GM12878 (cell line): ENCODE measurements at regions not wholly inside any gene's neighbourhood (a gene's known extent, or its start where the extent isn't known, plus 50 kb on each side); places are given as distances from the start of the nearest gene placed in this dataset.
A peak's percentile ranks its signal among the peaks of the same experiment; 100 is the strongest.

Source experiments
- ATAC-seq: fragments of 200-7000 bp; cut with Tn5 transposase; 3 replicates; pipeline ENCODE4 v1.9.1; 2020; ENCODE audit warnings: mild to moderate bottlenecking, moderate library complexity
- BruUV-seq: library from RNA; stranded (reverse); fragments of 400-500 nt; replicated peaks from 2 replicates; lab custom pipeline; 2021; lab: Mats Ljungman, UMichigan
- CTCF ChIA-PET: fragments of 300-600 bp; sonication (Branson Sonifier 250); formaldehyde crosslinking; extraction: SDS; loops from one replicate; lab custom pipeline; 2021; ENCODE audit warnings: inconsistent platforms; lab: Yijun Ruan, JAX
- POLR2A ChIA-PET: fragments of 350-600 bp; formaldehyde crosslinking; extraction: SDS; loops from one replicate; lab custom pipeline; 2021; ENCODE audit warnings: inconsistent platforms; lab: Charles Lee
- RAD21 ChIA-PET: fragments of 300-600 bp; sonication (Branson Sonifier 250); formaldehyde crosslinking; loops from one replicate; lab custom pipeline; 2023; ENCODE audit warnings: antibody characterized with exemption; ENCODE audit not compliant: unreplicated experiment; lab: Charles Lee
- SMC1A ChIA-PET: fragments of 300-600 bp; sonication (Branson Sonifier 250); formaldehyde crosslinking; loops from one replicate; lab custom pipeline; 2023; ENCODE audit not compliant: unreplicated experiment, uncharacterized antibody; lab: Charles Lee
- DNase-seq: peaks from one replicate; pipeline ENCODE4 v3.0.0-alpha.2; 2011; ENCODE audit warnings: low read depth, low spot score
- FAIRE-seq: peaks from 3 replicates; lab custom pipeline; 2011; peaks lifted over from hg19 to GRCh38; lab: Jason Lieb, UNC
- H2AFZ ChIP-seq: 2 replicates; pipeline ENCODE4 v1.6.0; 2011; ENCODE audit warnings: low read depth, low read length, control low read depth; ENCODE audit not compliant: control insufficient read depth
- H3K27ac ChIP-seq: 2 replicates; pipeline ENCODE4 v1.5.1; 2011; ENCODE audit warnings: control low read depth; ENCODE audit not compliant: control insufficient read depth, insufficient read depth
- H3K27me3 ChIP-seq, 2 experiments: replicated peaks in 1 of 2; 2 replicates each; pipeline versions ENCODE4 v1.6.0 to v1.6.1; 2011; ENCODE audit warnings: low read length in 1 of 2; ENCODE audit not compliant: control insufficient read depth in 2 of 2, insufficient read depth in 2 of 2
- H3K36me3 ChIP-seq, 2 experiments: 2 replicates each; pipeline ENCODE4 v1.5.1; 2011; ENCODE audit warnings: low read length in 1 of 2; ENCODE audit not compliant: control insufficient read depth in 2 of 2, insufficient read depth in 2 of 2
- H3K4me1 ChIP-seq: 2 replicates; pipeline ENCODE4 v1.6.1; 2011; ENCODE audit warnings: mild to moderate bottlenecking, low read length, moderate library complexity, mixed read lengths; ENCODE audit not compliant: control insufficient read depth, insufficient read depth
- H3K4me2 ChIP-seq: 2 replicates; pipeline ENCODE4 v1.6.0; 2011; ENCODE audit warnings: control low read depth; ENCODE audit not compliant: control insufficient read depth, insufficient read depth
- H3K4me3 ChIP-seq: fragments of 200-600 bp; sonication (generic); 2 replicates; pipeline ENCODE4 v1.5.1; 2016
- H3K79me2 ChIP-seq: 2 replicates; pipeline ENCODE4 v1.6.0; 2011; ENCODE audit warnings: low read length; ENCODE audit not compliant: control insufficient read depth, insufficient read depth
- H3K9ac ChIP-seq: 2 replicates; pipeline ENCODE4 v1.8.0; 2011; ENCODE audit warnings: low read length, control low read depth, mixed read lengths; ENCODE audit not compliant: control insufficient read depth, insufficient read depth
- H3K9me3 ChIP-seq: replicated peaks from 3 replicates; pipeline ENCODE4 v1.5.1; 2011; ENCODE audit warnings: mild to moderate bottlenecking, low read length; ENCODE audit not compliant: control insufficient read depth, insufficient read depth
- H4K20me1 ChIP-seq: 2 replicates; pipeline ENCODE4 v1.6.0; 2011; ENCODE audit not compliant: control insufficient read depth, insufficient read depth
- BCL11A ChIP-seq: IDR thresholded peaks from 2 replicates; pipeline ENCODE4 v1.6.1; 2011; ENCODE audit warnings: low read depth, low read length
- BMI1 ChIP-seq: fragments of 450-650 bp; IDR thresholded peaks from 2 replicates; pipeline ENCODE4 v1.6.1; 2016; ENCODE audit warnings: mild to moderate bottlenecking, moderate library complexity, borderline replicate concordance
- EZH2 ChIP-seq: IDR thresholded peaks from 2 replicates; pipeline ENCODE4 v1.6.1; 2012; ENCODE audit warnings: low read depth, mild to moderate bottlenecking, control low read depth, inconsistent platforms, low read length, borderline replicate concordance; ENCODE audit not compliant: control insufficient read depth
- LARP7 ChIP-seq: fragments of 450-650 bp; IDR thresholded peaks from 2 replicates; pipeline ENCODE4 v1.6.1; 2017; ENCODE audit warnings: mild to moderate bottlenecking
- PAX5 ChIP-seq: IDR thresholded peaks from 2 replicates; pipeline ENCODE4 v1.6.1; 2011; ENCODE audit warnings: low read depth, low read length, borderline replicate concordance
- YY1 ChIP-seq: IDR thresholded peaks from 2 replicates; pipeline ENCODE4 v1.6.1; 2011; ENCODE audit warnings: low read depth, mild to moderate bottlenecking, low read length
- WGBS: methylation state at CpG from one replicate; pipeline ENCODE4 v1.1.6; 2016; ENCODE audit warnings: low lambda C conversion rate; ENCODE audit not compliant: insufficient replicate concordance, insufficient coverage; ENCODE audit errors: missing lambda C conversion rate; 5-methylcytosine and 5-hydroxymethylcytosine counted together
- in situ Hi-C: fragments of 300-500 bp; cut with MboI; formaldehyde crosslinking; loops from 9 replicates; pipeline ENCODE4 v1.14.3; 2018; ENCODE audit warnings: mixed read lengths
- intact Hi-C: fragments of 100-400 bp; cut with micrococcal nuclease; formaldehyde crosslinking; loops from one replicate; pipeline ENCODE4 v1.14.2; 2022; ENCODE audit not compliant: unreplicated experiment
- TF ChIP-seq, protein P1 (sequence below): fragments of 450-650 bp; IDR thresholded peaks from 2 replicates; pipeline ENCODE4 v1.6.1; 2017; ENCODE audit warnings: mild to moderate bottlenecking, moderate library complexity
- TF ChIP-seq, protein P2 (sequence below): IDR thresholded peaks from 2 replicates; pipeline ENCODE4 v1.6.1; 2011; ENCODE audit warnings: mild to moderate bottlenecking, low read depth, low read length, moderate library complexity; ENCODE audit not compliant: insufficient replicate concordance
- TF ChIP-seq, protein P3 (sequence below): fragments of 450-650 bp; IDR thresholded peaks from 2 replicates; pipeline ENCODE4 v1.6.1; 2016; ENCODE audit warnings: mild to moderate bottlenecking
- TF ChIP-seq, protein P4 (sequence below): fragments of 450-650 bp; IDR thresholded peaks from 2 replicates; pipeline ENCODE4 v1.6.1; 2016; ENCODE audit warnings: mild to moderate bottlenecking, moderate library complexity, borderline replicate concordance

DNA sequence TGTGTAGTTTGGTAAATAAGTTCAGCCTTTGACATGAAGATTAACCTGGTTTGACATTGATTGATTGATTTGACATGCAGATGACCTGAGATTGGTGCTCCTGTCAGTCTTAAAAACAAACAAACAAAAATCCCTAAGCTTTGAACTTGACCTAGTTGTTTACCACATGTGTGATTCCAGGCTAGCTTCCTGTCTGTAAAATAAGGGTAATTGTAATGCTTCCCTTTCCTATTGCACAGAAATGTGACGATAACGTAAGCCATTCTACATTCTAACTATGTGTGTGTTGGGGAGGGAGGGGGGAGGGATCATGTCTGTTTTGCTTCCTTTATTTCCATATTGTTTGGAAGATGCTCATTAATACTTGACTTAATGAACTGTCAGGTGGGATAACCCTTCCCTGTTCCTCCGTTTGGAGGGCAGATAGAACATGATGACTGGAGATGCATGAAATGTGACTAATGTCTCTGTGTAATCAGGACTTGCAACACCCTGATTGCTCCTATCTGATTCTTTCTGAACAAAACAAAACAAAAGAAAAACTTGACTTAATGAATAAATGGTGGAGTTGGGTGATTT, 106.1 kb upstream of the CLMP start:
- ATAC-seq = no peak
- POLR2A ChIA-PET = no interaction called here
- Histone ChIP-seq H3K9ac (no peak overlapping the region), H3K36me3 (no peaks in the 10 kb centered on the region), H3K9me3 (no peaks in the 10 kb centered on the region; the same call in 2 of the 3 replicates), H4K20me1 (no peaks in the 10 kb centered on the region), H3K79me2 (no peaks in the 10 kb centered on the region), H3K27me3 (no peaks in the 10 kb centered on the region), H3K27ac (no peak overlapping the region), H3K4me2 (peak overlapping the region; percentile 81), H3K4me3 (peak overlapping the region; percentile 62; the same call in 1 of the 2 replicates), H2AFZ (peak overlapping the region; percentile 88), H3K4me1 (peaks cover 29% of the 10 kb centered on the region)
- no peak for FAIRE-seq
- BruUV-seq = no TSS peak
- 72% methylated on average over 3 of the region's 3 CpGs for WGBS
- DNase-seq = peak; percentile 47
- RAD21 ChIA-PET = interaction anchor here (0.6 to 5.4 kb wide), 9 partner anchors 35 to 492 kb away, joined by 3 to 62 read pairs (median 4); no protein-coding TSS in a partner anchor
- intact Hi-C loops (loop anchor here (1.0 to 5.0 kb wide), 3 partner anchors 106 to 256 kb away; no protein-coding TSS in a partner anchor), in situ Hi-C loops (loop anchor here (5.0 kb wide), 2 partner anchors 106 to 176 kb away; no protein-coding TSS in a partner anchor)
- CTCF ChIA-PET = interaction anchor here (0.6 to 9.4 kb wide), 22 partner anchors 8 to 486 kb away, joined by 3 to 146 read pairs (median 6); no protein-coding TSS in a partner anchor
- SMC1A ChIA-PET = interaction anchor here (0.6 to 6.2 kb wide), 17 partner anchors 11 to 1495 kb away, joined by 3 to 61 read pairs (median 4); no protein-coding TSS in a partner anchor
- no peak for TF ChIP-seq YY1
- TF ChIP-seq, protein P1, sequence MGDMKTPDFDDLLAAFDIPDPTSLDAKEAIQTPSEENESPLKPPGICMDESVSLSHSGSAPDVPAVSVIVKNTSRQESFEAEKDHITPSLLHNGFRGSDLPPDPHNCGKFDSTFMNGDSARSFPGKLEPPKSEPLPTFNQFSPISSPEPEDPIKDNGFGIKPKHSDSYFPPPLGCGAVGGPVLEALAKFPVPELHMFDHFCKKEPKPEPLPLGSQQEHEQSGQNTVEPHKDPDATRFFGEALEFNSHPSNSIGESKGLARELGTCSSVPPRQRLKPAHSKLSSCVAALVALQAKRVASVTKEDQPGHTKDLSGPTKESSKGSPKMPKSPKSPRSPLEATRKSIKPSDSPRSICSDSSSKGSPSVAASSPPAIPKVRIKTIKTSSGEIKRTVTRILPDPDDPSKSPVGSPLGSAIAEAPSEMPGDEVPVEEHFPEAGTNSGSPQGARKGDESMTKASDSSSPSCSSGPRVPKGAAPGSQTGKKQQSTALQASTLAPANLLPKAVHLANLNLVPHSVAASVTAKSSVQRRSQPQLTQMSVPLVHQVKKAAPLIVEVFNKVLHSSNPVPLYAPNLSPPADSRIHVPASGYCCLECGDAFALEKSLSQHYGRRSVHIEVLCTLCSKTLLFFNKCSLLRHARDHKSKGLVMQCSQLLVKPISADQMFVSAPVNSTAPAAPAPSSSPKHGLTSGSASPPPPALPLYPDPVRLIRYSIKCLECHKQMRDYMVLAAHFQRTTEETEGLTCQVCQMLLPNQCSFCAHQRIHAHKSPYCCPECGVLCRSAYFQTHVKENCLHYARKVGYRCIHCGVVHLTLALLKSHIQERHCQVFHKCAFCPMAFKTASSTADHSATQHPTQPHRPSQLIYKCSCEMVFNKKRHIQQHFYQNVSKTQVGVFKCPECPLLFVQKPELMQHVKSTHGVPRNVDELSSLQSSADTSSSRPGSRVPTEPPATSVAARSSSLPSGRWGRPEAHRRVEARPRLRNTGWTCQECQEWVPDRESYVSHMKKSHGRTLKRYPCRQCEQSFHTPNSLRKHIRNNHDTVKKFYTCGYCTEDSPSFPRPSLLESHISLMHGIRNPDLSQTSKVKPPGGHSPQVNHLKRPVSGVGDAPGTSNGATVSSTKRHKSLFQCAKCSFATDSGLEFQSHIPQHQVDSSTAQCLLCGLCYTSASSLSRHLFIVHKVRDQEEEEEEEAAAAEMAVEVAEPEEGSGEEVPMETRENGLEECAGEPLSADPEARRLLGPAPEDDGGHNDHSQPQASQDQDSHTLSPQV = no peak
- no peak for TF ChIP-seq EZH2
- TF ChIP-seq LARP7 = no peak
- no peak for TF ChIP-seq BCL11A
- TF ChIP-seq, protein P2, sequence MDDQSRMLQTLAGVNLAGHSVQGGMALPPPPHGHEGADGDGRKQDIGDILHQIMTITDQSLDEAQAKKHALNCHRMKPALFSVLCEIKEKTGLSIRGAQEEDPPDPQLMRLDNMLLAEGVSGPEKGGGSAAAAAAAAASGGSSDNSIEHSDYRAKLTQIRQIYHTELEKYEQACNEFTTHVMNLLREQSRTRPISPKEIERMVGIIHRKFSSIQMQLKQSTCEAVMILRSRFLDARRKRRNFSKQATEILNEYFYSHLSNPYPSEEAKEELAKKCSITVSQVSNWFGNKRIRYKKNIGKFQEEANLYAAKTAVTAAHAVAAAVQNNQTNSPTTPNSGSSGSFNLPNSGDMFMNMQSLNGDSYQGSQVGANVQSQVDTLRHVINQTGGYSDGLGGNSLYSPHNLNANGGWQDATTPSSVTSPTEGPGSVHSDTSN = peak; percentile 56
- no peak for TF ChIP-seq PAX5
- TF ChIP-seq BMI1 = no peak
- TF ChIP-seq, protein P3, sequence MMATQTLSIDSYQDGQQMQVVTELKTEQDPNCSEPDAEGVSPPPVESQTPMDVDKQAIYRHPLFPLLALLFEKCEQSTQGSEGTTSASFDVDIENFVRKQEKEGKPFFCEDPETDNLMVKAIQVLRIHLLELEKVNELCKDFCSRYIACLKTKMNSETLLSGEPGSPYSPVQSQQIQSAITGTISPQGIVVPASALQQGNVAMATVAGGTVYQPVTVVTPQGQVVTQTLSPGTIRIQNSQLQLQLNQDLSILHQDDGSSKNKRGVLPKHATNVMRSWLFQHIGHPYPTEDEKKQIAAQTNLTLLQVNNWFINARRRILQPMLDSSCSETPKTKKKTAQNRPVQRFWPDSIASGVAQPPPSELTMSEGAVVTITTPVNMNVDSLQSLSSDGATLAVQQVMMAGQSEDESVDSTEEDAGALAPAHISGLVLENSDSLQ = peak; percentile 88
- TF ChIP-seq, protein P4, sequence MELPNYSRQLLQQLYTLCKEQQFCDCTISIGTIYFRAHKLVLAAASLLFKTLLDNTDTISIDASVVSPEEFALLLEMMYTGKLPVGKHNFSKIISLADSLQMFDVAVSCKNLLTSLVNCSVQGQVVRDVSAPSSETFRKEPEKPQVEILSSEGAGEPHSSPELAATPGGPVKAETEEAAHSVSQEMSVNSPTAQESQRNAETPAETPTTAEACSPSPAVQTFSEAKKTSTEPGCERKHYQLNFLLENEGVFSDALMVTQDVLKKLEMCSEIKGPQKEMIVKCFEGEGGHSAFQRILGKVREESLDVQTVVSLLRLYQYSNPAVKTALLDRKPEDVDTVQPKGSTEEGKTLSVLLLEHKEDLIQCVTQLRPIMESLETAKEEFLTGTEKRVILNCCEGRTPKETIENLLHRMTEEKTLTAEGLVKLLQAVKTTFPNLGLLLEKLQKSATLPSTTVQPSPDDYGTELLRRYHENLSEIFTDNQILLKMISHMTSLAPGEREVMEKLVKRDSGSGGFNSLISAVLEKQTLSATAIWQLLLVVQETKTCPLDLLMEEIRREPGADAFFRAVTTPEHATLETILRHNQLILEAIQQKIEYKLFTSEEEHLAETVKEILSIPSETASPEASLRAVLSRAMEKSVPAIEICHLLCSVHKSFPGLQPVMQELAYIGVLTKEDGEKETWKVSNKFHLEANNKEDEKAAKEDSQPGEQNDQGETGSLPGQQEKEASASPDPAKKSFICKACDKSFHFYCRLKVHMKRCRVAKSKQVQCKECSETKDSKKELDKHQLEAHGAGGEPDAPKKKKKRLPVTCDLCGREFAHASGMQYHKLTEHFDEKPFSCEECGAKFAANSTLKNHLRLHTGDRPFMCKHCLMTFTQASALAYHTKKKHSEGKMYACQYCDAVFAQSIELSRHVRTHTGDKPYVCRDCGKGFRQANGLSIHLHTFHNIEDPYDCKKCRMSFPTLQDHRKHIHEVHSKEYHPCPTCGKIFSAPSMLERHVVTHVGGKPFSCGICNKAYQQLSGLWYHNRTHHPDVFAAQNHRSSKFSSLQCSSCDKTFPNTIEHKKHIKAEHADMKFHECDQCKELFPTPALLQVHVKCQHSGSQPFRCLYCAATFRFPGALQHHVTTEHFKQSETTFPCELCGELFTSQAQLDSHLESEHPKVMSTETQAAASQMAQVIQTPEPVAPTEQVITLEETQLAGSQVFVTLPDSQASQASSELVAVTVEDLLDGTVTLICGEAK = no peak
